NB4 (cell line): ENCODE measurements at regions not wholly inside any gene's neighbourhood (a gene's known extent, or its start where the extent isn't known, plus 50 kb on each side); places are given as distances from the start of the nearest gene placed in this dataset.
"Not testable (repeated sequence)": the region's sequence is repeated elsewhere in the genome, so short reads cannot be mapped to it uniquely, and the experiment has no call there.

Experiments
- DNase-seq: peaks from one replicate; pipeline ENCODE4 v3.0.0; 2010; ENCODE audit warnings: low read depth
- H3K4me3 ChIP-seq: one replicate; pipeline ENCODE4 v1.5.1; 2011; ENCODE audit warnings: mild to moderate bottlenecking, low read depth, low read length, moderate library complexity
- CTCF ChIP-seq: IDR thresholded peaks from one replicate; pipeline ENCODE4 v1.5.1; 2012; ENCODE audit warnings: low read depth, low read length
- MYC ChIP-seq: IDR thresholded peaks from 2 replicates; pipeline ENCODE4 v1.6.1; 2011; ENCODE audit warnings: low read depth, low read length
- POLR2A ChIP-seq: IDR thresholded peaks from 2 replicates; pipeline ENCODE4 v1.6.1; 2011; ENCODE audit warnings: mild to moderate bottlenecking; ENCODE audit not compliant: insufficient read length; ENCODE audit errors: extremely low read depth
- TF ChIP-seq, protein P1 (sequence below): IDR thresholded peaks from 2 replicates; pipeline ENCODE4 v1.6.1; 2011; ENCODE audit warnings: low read depth, low read length

DNA sequence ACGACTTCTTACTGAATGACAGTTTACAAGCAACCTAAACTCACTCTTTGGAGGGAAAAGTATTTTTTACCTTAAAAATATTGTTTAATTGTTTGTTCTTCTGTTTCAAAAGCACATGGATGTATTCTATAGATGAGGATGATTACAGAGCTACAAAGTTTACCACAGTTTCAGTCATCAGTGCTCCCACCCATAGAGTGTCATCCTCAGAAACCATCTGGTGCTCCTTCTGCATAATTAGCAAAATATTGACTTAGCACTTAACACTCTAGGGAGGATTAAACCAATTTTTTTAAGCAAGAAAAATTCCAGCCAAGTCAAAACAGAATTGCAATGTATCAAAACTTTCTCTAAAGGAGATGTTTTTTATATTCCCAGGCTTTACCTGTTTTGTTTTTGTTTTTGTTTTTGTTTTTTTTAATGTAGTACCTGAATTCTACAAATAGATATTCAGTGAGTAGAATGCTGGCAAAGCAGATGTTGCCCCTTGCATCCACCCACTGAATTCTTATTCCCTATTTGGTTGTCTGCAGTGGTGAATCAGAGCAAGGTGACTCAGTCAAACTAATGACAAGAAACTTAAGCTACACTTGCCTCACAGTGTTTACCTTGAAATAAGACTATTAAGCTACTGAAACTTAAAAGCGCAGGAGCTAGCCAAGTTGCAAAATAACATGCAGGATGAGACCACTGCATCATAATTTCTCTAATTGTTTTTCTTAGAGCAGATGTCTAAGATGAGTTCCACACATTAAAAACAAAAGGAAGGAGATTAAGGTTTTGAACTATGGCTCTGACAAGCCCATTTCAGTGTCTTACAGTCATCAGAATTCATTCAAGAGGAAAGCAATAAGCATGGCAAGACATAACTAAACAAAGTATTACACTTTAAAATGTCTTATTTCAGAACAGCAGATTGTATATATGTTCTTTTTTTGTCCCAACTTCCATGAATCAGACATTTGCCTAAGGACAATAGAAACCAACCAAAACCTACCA is 155.1 kb upstream of the SOX6 start:
- TF ChIP-seq, protein P1, sequence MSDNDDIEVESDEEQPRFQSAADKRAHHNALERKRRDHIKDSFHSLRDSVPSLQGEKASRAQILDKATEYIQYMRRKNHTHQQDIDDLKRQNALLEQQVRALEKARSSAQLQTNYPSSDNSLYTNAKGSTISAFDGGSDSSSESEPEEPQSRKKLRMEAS, result no peak
- TF ChIP-seq MYC (no peak), CTCF (no peak), POLR2A (no peak)
- H3K4me3 ChIP-seq, result no peak overlapping the region
- DNase-seq, result no peak

- H3K4me3 ChIP-seq, result no peak overlapping the region
- TF ChIP-seq MYC (no peak), POLR2A (no peak), CTCF (no peak)
- TF ChIP-seq, protein P1, result no peak
- no peak for DNase-seq
Measured at GRCh38 chr11:16505481-16505880, 149.1 kb upstream of the SOX6 start.

- not testable (repeated sequence) for DNase-seq
Measured at GRCh38 chr11:16503891-16504290, 147.5 kb upstream of the SOX6 start.

GRCh38 chr11:16494918-16495691 is 138.8 kb upstream of the SOX6 start:
- DNase-seq, result no peak
- no peak overlapping the region for H3K4me3 ChIP-seq
- no peak for TF ChIP-seq POLR2A
- TF ChIP-seq, protein P1, result no peak
- no peak for TF ChIP-seq CTCF
- no peak for TF ChIP-seq MYC

More at GRCh38 chr11:16503891-16504290, 147.5 kb upstream of the SOX6 start:
- not testable (repeated sequence) for H3K4me3 ChIP-seq

DNA sequence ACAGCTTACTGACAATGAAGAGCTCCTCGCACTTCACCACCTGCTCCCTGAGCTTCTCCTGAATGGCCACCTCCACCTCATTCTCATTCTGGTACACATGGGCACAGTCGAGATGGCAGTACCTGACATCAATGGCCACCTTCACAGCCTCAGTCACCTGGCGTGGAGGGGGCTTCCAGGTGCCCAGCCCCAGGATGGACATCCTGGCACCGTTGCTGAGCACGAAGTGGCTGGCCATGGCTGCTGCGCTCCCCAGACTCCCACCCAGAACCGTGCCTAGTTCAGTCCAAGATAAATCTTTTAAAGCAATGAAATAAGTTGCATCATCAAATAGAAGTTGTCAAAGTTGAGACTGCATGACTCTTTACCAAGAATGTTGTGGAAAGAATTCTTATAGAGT is 128.1 kb upstream of the SOX6 start:
- TF ChIP-seq MYC (no peak), POLR2A (no peak), CTCF (no peak)
- TF ChIP-seq, protein P1, result no peak
- no peak overlapping the region for H3K4me3 ChIP-seq
- no peak for DNase-seq

- DNase-seq, result no peak
- no peak overlapping the region for H3K4me3 ChIP-seq
- TF ChIP-seq MYC (no peak), CTCF (no peak), POLR2A (no peak)
- TF ChIP-seq, protein P1, result no peak
Measured at GRCh38 chr11:16474659-16475058, 118.3 kb upstream of the SOX6 start.
